ENCODE measurements at regions not wholly inside any gene's neighbourhood (a gene's known extent, or its start where the extent isn't known, plus 50 kb on each side); places are given as distances from the start of the nearest gene placed in this dataset.

- peaks cover 11% of the 10 kb centered on the region for H3K4me1 ChIP-seq
- H3K27ac Mint-ChIP-seq: no peak overlapping the region
- no peaks in the 10 kb centered on the region for H3K27me3 ChIP-seq
- TF ChIP-seq CTCF (IDR thresholded peaks at IDR 0.05) (no peak), EZH2phosphoT487 (IDR thresholded peaks at IDR 0.05) (no peak), EZH2 (IDR thresholded peaks at IDR 0.05) (no peak)
- peaks cover 3% of the 10 kb centered on the region for H3K9me3 Mint-ChIP-seq
- H3K4me2 ChIP-seq: no peak overlapping the region
- no peak overlapping the region for H3K9ac ChIP-seq
- peaks cover 6% of the 10 kb centered on the region for H3K4me1 Mint-ChIP-seq
- no peaks in the 10 kb centered on the region for H3F3A ChIP-seq (ENCODE audit: low read depth)
- H3K4me3 ChIP-seq: no peak overlapping the region
- no peaks in the 10 kb centered on the region for H3K9me3 ChIP-seq (ENCODE audit: low read depth)
- no peak overlapping the region for H2AFZ ChIP-seq (replicated peaks)
- peaks cover 11% of the 10 kb centered on the region for H3K27me3 Mint-ChIP-seq (ENCODE audit: insufficient read depth, low read depth)
- H3K79me2 ChIP-seq (ENCODE audit: low read depth): no peaks in the 10 kb centered on the region
- H3K27ac ChIP-seq: no peak overlapping the region
- H3K36me3 Mint-ChIP-seq: no peaks in the 10 kb centered on the region
- no peak for DNase-seq (ENCODE audit: low spot score)
- H3K4me3 Mint-ChIP-seq: no peak overlapping the region
- H4K20me1 ChIP-seq (ENCODE audit: low read depth): no peaks in the 10 kb centered on the region
- no peaks in the 10 kb centered on the region for H3K36me3 ChIP-seq
Observed at GRCh38 chr11:70851308-70851707, 401.1 kb downstream of the SHANK2 start.

- Histone ChIP-seq H4K20me1 (ENCODE audit: low read depth) (no peaks in the 10 kb centered on the region), H3K27ac (no peak overlapping the region), H3K27me3 (no peaks in the 10 kb centered on the region), H3K4me1 (peaks cover 14% of the 10 kb centered on the region), H3K4me3 (no peak overlapping the region), H3K4me2 (no peak overlapping the region), H3K9ac (no peak overlapping the region), H3K36me3 (no peaks in the 10 kb centered on the region), H3F3A (ENCODE audit: low read depth) (no peaks in the 10 kb centered on the region), H2AFZ (replicated peaks) (no peak overlapping the region), H3K9me3 (ENCODE audit: low read depth) (no peaks in the 10 kb centered on the region), H3K79me2 (ENCODE audit: low read depth) (no peaks in the 10 kb centered on the region)
- TF ChIP-seq EZH2phosphoT487 (IDR thresholded peaks at IDR 0.05): no peak
- TF ChIP-seq EZH2 (IDR thresholded peaks at IDR 0.05): no peak
- no peak for TF ChIP-seq CTCF (IDR thresholded peaks at IDR 0.05)
- H3K4me1 Mint-ChIP-seq: peaks cover 6% of the 10 kb centered on the region
- no peak overlapping the region for H3K27ac Mint-ChIP-seq
- H3K36me3 Mint-ChIP-seq: no peaks in the 10 kb centered on the region
- H3K4me3 Mint-ChIP-seq: no peak overlapping the region
- peaks cover 12% of the 10 kb centered on the region for H3K27me3 Mint-ChIP-seq (ENCODE audit: insufficient read depth, low read depth)
- peaks cover 3% of the 10 kb centered on the region for H3K9me3 Mint-ChIP-seq
- DNase-seq (ENCODE audit: low spot score): no peak
Observed at GRCh38 chr11:70851907-70852306, 400.5 kb downstream of the SHANK2 start.

GRCh38 chr11:70853068-70853769, 399.2 kb downstream of the SHANK2 start:
- no peaks in the 10 kb centered on the region for H3K36me3 ChIP-seq
- peaks cover 15% of the 10 kb centered on the region for H3K4me1 ChIP-seq
- no peaks in the 10 kb centered on the region for H3K27me3 ChIP-seq
- DNase-seq (ENCODE audit: low spot score): no peak
- H3K9ac ChIP-seq: no peak overlapping the region
- no peaks in the 10 kb centered on the region for H3F3A ChIP-seq (ENCODE audit: low read depth)
- Mint-ChIP-seq H3K27ac (no peak overlapping the region), H3K27me3 (ENCODE audit: insufficient read depth, low read depth) (peaks cover 12% of the 10 kb centered on the region), H3K9me3 (peaks cover 3% of the 10 kb centered on the region), H3K36me3 (no peaks in the 10 kb centered on the region), H3K4me1 (peaks cover 6% of the 10 kb centered on the region), H3K4me3 (no peak overlapping the region)
- H4K20me1 ChIP-seq (ENCODE audit: low read depth): no peaks in the 10 kb centered on the region
- TF ChIP-seq EZH2 (IDR thresholded peaks at IDR 0.05) (no peak), CTCF (IDR thresholded peaks at IDR 0.05) (no peak), EZH2phosphoT487 (IDR thresholded peaks at IDR 0.05) (no peak)
- no peaks in the 10 kb centered on the region for H3K79me2 ChIP-seq (ENCODE audit: low read depth)
- no peak overlapping the region for H2AFZ ChIP-seq (replicated peaks)
- no peak overlapping the region for H3K4me3 ChIP-seq
- H3K9me3 ChIP-seq (ENCODE audit: low read depth): no peaks in the 10 kb centered on the region
- no peak overlapping the region for H3K4me2 ChIP-seq
- H3K27ac ChIP-seq: no peak overlapping the region

All from neural progenitor cell (in vitro differentiated cells).